Kasumi-1 (cell line): ENCODE measurements at regions not wholly inside any gene's neighbourhood (a gene's known extent, or its start where the extent isn't known, plus 50 kb on each side); places are given as distances from the start of the nearest gene placed in this dataset.

Experiments used
- DNase-seq, 2 experiments: peaks; one replicate each; lab custom pipeline; 2025; lab: John Stamatoyannopoulos, UW

DNA sequence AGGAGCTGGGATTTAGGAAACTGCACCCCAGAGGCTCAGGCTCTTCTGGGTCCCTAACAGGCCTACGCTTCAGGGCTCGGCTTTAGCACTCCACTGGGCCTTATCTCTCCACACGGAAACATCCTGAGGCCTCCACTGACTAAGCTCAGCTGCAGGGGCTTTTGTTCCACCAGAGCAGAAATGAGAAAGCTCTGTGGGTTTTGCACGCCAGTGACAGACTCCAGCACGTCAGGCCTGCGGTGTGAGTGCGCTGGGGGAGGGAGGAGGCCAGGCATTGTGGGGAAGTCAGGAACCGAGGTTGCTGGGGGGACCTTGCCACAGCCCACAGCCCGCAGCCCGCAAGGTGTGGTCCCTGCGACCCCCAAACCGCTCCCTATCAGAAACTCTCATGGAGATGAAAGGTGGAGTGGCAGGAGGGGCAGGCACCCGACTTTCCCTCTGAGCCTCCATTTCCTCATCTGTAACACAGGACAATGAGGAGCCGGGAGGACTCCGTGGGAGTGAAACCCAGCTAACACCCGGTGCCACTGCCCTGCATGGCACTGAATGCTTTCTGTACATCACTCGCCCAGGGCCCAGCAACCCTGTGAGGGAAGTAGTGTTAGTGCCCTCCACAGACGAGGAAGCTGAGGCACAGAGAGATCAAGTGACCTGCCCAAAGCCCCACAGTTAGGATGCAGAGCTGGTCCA lies 106.5 kb downstream of the TPRA1 start:
- no peak for DNase-seq

DNA sequence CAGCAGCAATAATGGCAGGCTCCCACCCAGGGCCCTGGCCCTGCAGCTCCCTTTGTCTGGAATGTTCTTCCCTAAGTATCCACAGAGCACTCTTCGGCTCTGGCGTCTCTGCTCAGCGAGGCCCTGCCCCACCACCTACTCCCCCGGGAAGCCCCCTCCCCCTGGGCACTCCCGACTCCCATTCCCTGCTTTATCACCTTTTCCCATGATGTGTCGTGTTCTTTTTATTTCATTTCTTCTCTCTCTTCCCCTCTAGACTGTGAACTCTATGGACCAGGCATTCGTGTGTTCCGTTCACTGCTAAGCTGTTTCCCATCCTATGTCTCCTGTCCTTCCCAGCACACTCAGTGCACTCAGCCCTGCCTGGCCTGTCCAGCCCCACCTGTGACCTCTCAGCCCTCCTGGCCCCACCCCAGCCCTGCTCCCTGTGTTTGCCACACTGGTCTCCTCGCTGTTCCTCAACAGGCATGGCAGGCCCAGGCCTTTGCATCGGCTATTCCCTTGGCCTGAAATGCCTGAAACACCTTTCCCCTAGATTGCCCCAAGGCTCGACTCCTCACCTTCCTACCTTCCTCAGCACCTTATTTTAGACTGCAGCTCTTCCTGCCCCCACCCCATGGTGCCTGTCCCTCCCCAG lies 107.4 kb downstream of the TPRA1 start:
- DNase-seq, result no peak

DNA sequence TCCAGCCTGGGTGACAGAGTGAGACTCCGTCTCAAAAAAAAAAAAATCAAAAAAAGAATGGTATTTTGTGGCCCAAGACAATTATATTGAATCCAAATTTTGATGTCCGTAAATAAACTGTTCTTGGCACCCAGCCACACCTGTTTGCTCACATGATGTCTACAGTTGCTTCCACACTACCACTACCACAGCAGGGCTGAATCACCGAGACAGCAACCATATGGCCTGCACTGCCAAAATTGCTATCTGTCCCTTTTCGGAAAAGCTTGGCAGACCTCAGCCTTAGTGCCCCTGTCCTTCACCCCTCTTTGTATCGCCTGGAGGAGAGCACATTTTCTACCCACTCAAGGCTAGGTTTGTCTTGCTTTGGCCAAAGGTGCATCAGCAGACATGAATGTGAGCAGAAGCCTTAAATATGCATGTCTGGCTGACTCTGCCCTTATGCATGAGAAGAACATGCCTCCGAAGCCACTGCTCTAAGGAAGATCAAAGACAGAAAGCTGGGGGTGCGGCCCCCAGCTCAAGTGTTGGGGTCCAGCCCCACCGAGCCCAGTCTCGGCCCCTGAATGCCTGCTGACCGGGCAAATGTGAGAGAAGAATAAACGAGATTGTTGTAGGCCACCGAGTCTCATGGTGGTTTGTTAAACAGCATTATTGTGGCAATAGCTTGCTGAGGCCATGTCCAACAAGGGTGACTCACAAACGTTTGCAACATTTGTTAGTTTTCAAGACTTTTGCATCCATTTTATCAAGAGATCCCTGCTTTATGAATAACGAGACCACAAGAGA lies 108.1 kb downstream of the TPRA1 start:
- no peak for DNase-seq

DNA sequence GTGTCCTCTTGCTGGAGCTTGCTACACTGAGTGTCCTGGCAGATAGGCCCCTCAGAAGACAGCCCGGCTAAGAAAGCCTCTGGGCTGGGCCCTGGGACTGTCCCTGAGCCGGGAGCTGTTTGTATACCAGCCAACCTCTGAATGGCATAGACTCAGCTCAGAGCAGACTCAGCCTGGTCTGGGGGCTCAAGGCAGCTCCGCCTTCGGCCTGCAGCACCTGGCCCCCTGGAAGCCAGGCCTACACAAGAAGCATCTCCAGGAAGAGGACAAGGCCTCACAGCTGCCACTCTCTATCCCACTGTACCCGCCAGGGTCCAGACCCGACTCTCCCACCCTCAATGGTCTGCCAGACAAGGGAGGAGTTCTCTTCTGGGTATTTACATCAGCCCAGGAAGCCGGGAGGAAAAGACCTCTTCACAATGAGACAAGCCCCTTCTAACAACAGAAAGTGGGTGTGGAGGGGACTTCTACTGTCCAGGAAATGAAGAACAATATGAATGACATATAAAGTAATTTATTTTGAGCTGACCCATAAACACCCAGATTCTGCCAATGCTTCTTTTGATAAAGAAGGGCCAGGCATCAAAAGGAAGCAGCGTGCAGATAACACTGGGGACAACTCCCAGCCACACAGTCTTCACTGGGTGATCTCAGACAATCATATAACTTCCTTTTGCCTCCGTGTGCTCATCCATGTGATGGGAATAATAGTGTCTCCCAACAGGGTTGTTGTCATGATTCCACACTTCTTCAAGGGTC lies 110.2 kb downstream of the TPRA1 start:
- DNase-seq, result no peak

DNA sequence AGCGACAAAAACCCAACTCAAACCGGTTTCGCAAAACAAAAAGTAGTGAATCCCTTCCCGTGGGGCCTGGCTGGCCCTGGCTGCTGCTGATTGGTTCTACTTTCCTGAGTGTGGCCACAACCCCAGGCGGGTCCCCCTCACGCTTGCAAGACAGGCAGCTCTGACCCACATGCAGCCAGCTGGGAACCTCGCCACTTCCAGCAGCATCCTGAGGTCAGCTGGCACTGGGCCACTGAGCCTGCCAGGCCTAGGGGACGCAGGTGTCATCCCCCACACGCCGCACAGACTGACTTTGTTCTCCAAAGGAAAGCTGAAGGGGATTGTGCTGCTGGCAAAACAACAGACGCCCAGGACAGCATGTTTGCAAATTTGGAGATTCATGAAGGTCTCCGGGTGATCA lies 111.1 kb downstream of the TPRA1 start:
- DNase-seq, result no peak

DNA sequence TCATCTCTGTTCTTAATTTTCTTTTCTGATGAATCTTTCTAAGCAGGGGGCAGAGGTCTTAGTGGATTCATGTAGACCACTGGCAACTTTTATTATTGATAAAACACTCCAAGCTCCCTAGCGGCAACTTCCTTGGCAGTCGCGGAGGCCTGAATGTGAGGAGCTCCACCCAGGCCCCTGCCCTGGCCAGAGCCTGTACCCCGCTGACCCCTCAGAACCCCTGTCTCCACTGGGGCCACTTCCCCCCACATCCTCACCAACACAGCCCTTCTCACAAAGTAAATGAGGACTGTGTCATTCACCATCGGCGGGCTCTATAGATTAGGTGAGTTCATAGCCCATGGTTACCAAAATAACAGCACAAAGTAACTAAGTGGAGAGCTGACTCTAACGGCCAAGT lies 111.6 kb downstream of the TPRA1 start:
- no peak for DNase-seq

DNA sequence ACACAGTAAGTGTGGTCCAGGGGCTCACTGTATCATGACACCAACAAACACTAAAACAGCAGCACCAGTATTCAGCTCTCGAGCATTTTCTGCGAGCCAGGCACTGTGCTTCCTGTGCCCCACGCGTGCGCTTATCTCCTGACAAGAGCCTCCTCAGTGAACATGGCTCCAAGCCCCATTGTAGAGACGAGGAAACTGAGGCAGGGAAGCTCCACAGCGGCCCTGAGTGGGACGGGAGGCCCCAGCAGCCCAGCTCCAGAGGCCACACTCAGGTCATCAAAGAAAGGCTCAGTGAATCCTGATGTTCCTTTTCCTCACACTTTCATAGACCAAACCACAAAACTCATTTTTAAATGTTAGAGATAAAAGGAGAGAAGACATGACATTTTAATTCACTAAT lies 113.1 kb downstream of the TPRA1 start:
- no peak for DNase-seq

DNA sequence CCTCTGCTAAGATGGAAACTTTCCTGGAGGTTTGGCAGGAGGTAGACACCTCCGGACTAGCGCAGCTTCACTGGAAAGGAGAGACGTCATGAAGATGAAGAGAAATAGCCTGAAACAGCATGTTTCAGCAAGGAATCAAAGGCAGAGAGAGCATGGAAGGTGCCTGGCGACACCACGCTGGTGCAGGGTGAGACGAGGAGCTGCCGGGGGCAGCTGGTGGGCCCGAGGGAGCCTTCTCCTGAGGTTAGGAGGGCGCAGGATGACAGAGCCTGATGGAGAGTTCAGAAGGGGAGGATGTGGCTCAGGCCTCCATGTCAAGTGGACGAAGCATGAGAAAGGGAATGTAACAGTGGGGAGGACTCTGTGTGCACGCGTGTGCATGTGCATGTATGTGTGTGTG lies 113.6 kb downstream of the TPRA1 start:
- no peak for DNase-seq

DNA sequence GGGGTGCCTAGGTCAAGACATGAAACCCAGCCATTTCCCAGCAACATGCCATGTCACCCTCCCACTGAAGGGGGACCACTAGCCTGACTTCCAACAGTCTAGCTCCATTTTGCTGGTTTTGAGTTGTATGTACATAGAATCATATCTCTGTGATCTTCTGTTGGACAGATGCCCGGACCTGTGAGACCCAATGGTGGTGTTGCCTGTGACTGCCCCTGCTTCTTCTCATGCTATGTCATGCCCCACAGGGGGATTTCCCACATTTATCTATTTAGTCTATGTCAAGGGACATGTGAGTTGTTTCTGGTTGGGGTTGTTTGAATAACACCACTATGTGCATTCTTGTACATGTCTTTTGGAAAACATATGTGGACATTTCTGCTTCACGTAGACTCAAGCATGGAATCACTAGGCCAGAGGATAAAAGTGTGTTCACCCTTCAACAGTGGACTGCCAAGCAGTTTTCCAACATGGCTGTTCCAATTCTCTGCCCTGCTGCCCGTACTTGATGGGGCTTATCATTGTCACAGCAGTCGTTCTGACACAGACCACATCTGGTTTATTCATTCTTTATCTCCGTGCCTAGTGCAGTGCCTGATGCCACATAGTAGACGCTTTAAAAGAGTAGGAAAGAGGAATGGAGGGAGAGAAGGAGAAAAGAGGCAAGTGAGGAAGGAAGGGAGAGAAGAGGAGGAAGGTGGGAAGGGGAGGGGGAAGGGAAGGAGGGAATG lies 114.4 kb downstream of the TPRA1 start:
- DNase-seq, result no peak

DNA sequence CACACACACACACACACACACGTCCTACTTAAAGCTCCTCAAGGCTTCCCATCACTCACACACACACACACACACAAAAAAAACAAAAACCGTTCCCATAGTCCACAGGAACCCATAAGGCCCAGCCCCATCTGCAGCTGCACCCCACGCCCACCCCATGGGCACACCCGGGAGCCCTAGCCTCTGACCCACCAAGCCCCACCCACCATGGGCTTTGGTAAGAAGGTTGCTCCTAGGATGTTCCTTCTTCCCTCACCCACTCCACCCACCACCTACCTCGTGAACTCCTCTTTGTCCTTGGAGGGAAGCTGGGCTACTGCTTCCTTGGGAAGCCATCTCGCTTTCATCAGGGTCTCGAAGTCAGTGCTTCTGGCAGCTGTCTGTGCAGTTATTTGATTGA lies 115.1 kb downstream of the TPRA1 start:
- DNase-seq, result no peak

DNA sequence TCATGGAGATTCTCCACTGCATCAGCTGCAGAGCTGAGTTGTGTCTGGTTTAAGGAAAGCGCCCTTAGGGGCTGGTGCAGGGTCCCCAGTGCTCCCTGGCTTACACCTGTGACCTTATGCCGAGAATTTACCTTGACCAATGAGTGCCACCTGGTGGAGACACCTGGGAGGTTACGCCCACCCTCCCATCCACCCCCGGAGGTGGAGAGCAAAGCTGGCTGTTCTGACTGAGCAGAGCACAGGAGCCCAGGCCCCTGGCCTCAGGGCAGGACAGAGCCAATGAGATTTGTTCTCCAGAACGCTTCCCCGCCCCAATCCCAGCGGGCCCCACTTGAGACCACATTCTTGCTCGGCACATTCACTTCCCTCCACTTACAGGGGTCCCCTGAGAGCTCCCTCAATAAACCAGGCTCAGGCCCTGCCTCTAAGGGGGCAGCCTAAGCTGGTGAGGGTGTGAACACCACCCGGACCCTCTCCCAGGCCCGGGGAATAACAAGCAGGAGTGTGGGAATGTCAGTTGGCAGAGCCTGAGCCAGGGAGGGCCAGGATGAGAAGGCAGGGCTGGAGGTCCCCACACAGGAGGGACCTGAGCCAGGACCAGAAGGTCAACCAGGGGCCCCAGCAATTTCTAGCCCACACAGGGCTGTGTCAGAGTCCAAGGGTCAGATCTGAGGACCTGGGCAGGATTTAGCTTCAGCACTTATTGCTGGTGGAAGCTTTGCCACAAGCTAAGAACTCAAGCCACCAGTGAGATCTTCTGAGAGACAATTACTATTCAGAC lies 117.1 kb downstream of the TPRA1 start:
- no peak for DNase-seq

DNA sequence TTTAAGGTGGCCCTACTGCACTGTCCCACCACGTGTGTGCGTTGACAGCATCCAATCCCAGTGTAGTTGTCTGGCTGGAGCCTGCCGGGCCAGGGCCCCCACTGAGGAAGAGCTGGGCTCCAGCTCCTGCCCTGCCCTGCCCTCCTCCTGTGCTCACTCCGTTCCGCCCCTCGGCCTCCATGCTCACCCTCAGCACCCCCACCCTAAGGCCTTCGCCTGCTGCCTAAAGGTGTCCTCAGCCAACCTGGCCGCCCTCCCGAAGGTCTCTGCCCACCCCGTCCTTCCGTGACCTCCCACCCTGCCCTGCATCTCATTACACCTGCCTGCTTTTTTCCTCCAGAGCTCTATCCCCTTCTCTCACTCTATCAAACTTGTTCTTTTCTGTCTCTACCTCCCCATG lies 118.0 kb downstream of the TPRA1 start:
- no peak for DNase-seq

DNA sequence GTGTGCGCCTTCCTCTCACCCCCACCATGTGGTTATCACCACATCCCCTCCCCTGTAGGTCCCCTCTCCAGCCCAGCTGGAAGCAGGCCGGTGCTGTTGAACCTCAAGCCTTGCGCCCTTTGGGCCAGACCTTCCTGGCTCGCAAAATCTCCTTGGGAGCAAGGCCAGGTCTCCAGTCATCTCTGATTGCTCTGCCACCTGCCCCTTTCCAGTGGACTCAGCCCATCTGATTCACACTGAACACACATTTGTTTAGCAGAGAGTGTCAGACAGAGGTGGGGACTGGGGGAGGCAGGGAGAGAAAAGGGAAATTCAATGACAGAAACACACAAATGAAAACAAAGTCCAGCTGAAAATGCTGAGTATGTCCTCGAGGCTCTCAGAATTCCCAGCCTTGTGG lies 119.4 kb downstream of the TPRA1 start:
- no peak for DNase-seq

DNA sequence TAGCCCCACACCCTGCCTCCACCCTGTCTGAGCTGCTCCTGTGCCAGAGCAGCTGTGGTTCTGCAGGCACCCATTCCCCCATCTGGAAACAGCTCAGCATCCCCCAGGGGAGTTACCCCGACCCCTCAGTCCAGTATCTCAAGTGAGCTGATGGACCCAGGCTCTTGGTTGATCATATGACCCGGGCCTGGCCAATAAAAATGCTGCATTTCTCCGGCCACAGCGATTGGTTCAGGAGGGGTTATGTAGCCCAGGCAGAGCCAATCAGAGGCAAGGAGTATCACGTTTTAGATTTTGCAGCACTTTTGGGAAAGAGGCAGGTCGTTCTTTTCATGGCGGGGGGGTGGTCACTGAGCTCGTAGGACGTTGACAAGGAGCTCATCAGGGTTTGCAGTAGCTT lies 120.8 kb downstream of the TPRA1 start:
- DNase-seq, result no peak

DNA sequence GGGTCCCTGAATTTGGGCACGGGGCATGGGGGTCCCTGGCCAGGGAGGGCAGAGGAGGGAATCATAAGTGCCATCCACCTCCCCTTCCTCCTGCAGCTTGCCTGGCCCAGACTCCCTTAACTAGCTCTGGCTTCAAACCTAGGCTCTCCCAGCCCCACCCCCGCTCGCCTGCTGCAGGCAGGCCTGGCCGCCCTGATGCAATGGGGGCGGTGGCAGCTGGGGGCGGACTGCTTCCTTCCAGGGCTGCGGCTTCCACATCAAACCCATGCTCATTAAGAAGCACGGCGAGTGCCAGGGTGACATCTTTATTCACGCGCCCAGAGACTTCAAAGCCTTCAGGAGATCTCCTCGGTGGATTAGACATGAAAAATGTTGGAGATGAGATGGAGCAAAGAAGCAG lies 123.1 kb downstream of the TPRA1 start:
- DNase-seq, result peak; percentile 21 to 41

DNA sequence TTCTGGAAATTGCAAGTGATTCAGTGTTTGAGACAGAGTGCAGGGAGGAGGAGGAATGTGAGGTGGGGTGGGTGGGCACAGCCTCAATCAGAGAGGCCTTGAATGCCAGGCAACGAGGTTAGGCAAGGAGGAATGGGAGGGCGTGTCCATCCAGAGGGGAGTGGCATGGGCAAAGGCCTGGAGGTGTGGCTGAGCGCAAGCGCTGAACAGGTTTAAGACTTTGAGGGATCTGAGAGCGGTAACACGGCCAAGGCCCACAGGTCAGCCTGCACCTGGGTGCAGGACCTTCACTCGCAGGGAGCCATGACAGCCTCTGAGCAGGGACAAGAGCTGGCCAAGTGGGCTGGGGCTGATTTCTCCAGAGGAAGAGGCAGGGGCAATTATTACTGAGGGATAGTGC lies 125.9 kb downstream of the TPRA1 start:
- no peak for DNase-seq

DNA sequence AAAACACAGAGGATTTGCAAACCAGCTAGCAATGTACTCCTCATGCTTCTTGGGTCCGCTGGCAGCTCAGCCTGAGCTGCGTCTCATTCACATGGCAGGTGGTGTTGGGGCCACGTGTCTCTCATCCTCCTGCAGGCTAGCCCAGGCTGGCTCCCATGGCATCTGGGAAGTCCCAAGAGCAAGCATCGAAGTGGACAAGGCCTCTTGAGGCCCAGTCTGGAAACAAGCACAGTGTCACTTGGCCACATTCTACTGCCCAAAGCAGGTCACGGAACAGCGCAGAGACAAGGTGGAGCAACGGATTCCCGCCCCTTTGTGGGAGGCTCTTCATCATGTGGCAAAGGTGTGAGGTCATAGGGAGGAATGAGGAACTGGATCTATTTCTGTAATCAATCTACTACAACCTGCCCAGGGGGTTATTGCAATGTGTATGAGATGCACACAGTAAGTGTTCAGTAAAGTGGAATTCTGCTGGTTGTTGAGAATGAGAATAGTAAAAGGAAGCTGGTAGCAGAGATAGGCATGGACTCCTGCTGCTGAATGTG lies 128.3 kb downstream of the TPRA1 start:
- DNase-seq, result no peak

DNA sequence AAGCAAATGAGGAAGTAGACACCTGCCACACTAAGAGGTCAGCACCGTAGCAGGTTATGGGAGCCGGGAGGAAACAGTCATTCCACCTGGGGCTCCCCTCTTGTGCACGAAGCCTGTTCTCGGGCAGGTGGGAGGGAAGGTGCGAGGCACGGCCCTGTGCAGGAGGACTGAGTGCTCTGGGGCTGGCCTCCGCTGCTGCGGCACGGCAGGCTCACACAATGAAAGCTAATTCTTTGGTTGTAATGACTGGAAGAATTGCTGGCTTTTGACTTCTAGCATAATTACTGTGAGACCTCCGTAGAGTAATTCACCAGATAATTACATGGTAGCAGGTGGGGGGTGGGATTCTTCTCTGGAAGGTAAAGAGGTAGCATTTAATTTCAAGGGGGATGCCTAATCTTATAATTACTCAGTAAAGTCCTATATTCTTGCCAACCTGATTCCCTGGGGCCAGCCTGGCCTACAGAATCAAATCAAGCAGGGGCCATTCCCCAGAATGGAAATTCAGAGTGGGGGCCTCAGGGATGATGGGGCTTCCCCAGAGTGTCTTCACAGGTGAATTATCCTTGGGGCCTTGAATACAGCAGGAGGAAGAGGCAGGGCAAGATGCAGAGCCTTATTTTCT lies 129.1 kb downstream of the TPRA1 start:
- DNase-seq, result no peak

DNA sequence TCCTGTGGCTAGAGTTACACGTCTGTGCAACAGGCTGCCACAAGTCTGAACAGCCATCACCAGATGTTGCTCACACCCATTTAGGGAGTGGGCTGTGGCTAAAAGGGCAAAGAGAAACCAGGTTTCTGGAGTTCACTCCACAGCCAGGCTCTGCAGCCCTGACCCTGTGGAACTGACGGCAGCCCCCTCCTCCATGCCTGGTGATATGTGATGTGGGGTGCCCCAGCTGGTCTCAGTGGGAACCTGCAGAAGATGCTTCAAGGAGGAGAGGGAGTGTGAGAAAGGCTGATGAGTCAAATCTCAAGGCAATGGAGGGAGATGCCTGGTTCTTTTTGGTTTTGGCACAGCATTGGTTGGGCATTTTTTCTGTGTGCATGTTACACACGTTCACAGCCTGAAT lies 130.6 kb downstream of the TPRA1 start:
- DNase-seq, result no peak
